ENCODE measurements at regions not wholly inside any gene's neighbourhood (a gene's known extent, or its start where the extent isn't known, plus 50 kb on each side); places are given as distances from the start of the nearest gene placed in this dataset.

GRCh38 chr5:60195083-60195482 is 301.6 kb upstream of the PDE4D start:
- no peak for DNase-seq

- no peak for DNase-seq
Measured at GRCh38 chr5:60185231-60186099, 291.9 kb upstream of the PDE4D start.

GRCh38 chr5:60184606-60185005 is 291.1 kb upstream of the PDE4D start:
- no peak for DNase-seq

- no peak for DNase-seq
Measured at GRCh38 chr5:60183881-60184280, 290.4 kb upstream of the PDE4D start.

GRCh38 chr5:60178101-60178500 is 284.6 kb upstream of the PDE4D start:
- DNase-seq = no peak

GRCh38 chr5:60177596-60177995 is 284.1 kb upstream of the PDE4D start:
- no peak for DNase-seq

GRCh38 chr5:60173667-60174066 is 280.1 kb upstream of the PDE4D start:
- DNase-seq = no peak

- no peak for DNase-seq
Measured at GRCh38 chr5:60163762-60164161, 270.2 kb upstream of the PDE4D start.

- no peak for DNase-seq
Measured at GRCh38 chr5:60162441-60162840, 268.9 kb upstream of the PDE4D start.

- no peak for DNase-seq
Measured at GRCh38 chr5:60161340-60161934, 267.9 kb upstream of the PDE4D start.

- no peak for DNase-seq
Measured at GRCh38 chr5:60149081-60149480, 255.6 kb upstream of the PDE4D start.

- DNase-seq = no peak
Measured at GRCh38 chr5:60148366-60148765, 254.8 kb upstream of the PDE4D start.

GRCh38 chr5:60147791-60148190 is 254.3 kb upstream of the PDE4D start:
- DNase-seq = no peak

GRCh38 chr5:60143942-60144549 is 250.5 kb upstream of the PDE4D start:
- no peak for DNase-seq

GRCh38 chr5:60141119-60141518 is 247.6 kb upstream of the PDE4D start:
- DNase-seq = no peak

- DNase-seq = no peak
Measured at GRCh38 chr5:60136841-60137240, 243.3 kb upstream of the PDE4D start.

- DNase-seq = no peak
Measured at GRCh38 chr5:60131504-60131903, 238.0 kb upstream of the PDE4D start.

GRCh38 chr5:60125636-60126035 is 232.1 kb upstream of the PDE4D start:
- DNase-seq = no peak

- no peak for DNase-seq
Measured at GRCh38 chr5:60102961-60103693, 209.6 kb upstream of the PDE4D start.

GRCh38 chr5:60101573-60101972 is 208.0 kb upstream of the PDE4D start:
- DNase-seq = peak in 1 of 51 donors; percentile 7

GRCh38 chr5:60092671-60093422 is 199.3 kb upstream of the PDE4D start:
- DNase-seq = no peak
